ENCODE measurements at regions not wholly inside any gene's neighbourhood (a gene's known extent, or its start where the extent isn't known, plus 50 kb on each side); places are given as distances from the start of the nearest gene placed in this dataset.

DNA sequence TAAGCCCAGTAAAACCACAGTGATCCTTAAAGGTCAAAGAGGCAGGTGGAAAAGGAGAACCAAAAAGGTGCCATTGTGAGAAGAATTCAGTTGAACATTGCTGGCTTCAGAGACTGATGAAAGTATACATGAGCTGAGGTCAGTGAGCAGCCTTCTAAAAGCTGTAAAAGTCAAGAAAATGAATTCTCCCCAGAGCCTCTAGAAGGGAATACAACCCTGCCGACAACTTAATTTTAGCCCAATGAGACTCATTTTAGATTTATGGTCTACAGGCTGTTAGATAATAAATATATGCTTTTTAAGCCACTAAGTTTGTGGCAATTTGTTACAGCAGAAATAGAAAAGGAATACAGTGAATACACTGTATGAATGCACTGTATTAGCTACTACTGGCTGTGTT lies 911.4 kb downstream of the TRIB2 start (continued):
- TF ChIP-seq, protein P1, sequence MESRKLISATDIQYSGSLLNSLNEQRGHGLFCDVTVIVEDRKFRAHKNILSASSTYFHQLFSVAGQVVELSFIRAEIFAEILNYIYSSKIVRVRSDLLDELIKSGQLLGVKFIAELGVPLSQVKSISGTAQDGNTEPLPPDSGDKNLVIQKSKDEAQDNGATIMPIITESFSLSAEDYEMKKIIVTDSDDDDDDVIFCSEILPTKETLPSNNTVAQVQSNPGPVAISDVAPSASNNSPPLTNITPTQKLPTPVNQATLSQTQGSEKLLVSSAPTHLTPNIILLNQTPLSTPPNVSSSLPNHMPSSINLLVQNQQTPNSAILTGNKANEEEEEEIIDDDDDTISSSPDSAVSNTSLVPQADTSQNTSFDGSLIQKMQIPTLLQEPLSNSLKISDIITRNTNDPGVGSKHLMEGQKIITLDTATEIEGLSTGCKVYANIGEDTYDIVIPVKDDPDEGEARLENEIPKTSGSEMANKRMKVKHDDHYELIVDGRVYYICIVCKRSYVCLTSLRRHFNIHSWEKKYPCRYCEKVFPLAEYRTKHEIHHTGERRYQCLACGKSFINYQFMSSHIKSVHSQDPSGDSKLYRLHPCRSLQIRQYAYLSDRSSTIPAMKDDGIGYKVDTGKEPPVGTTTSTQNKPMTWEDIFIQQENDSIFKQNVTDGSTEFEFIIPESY (IDR thresholded peaks at IDR 0.05), result no peak
- no peak for TF ChIP-seq CEBPZ (IDR thresholded peaks at IDR 0.05; ENCODE audit: low read depth, low read length)

- ChIA-PET CTCF (no interaction called here), POLR2A (no interaction called here), RAD21 (ENCODE audit: unreplicated experiment) (no interaction called here), SMC1A (ENCODE audit: uncharacterized antibody, unreplicated experiment) (interaction anchor here (0.9 to 1.4 kb wide), 3 partner anchors 18 to 591 kb away, joined by 3 read pairs; no protein-coding TSS in a partner anchor)
- peaks cover 2% of the 10 kb centered on the region; the same call in 1 of the 3 replicates for H3K9me3 ChIP-seq (replicated peaks; ENCODE audit: control insufficient read depth, insufficient read depth, low read length)
- no peak for TF ChIP-seq JUND (IDR thresholded peaks at IDR 0.05; ENCODE audit: low read depth, low read length)
- H3K36me3 ChIP-seq (ENCODE audit: control insufficient read depth in 2 of 2, insufficient read depth in 2 of 2, low read length in 1 of 2), result no peaks in the 10 kb centered on the region
- 18% methylated on average over 2 of the region's 2 CpGs for WGBS (ENCODE audit: insufficient coverage, insufficient replicate concordance, low lambda C conversion rate, missing lambda C conversion rate)
- H3K9ac ChIP-seq (ENCODE audit: control insufficient read depth, insufficient read depth, low read length), result no peak overlapping the region
- no peak overlapping the region for H3K4me2 ChIP-seq (ENCODE audit: control insufficient read depth, insufficient read depth)
- ATAC-seq (no peak), FAIRE-seq (no peak), DNase-seq (ENCODE audit: low read depth, low spot score) (no peak)
- H3K27ac ChIP-seq (ENCODE audit: control insufficient read depth, insufficient read depth), result no peak overlapping the region
- no peak overlapping the region for H2AFZ ChIP-seq (ENCODE audit: control insufficient read depth, low read depth, low read length)
- H3K79me2 ChIP-seq (ENCODE audit: control insufficient read depth, insufficient read depth, low read length), result no peaks in the 10 kb centered on the region
- H3K27me3 ChIP-seq (replicated peaks in 1 of 2; ENCODE audit: control insufficient read depth in 2 of 2, insufficient read depth in 2 of 2, low read length in 1 of 2), result no peaks in the 10 kb centered on the region
- no TSS peak for BruUV-seq (replicated peaks)
- in situ Hi-C loops (cut with MboI) (no loop called here), intact Hi-C loops (cut with micrococcal nuclease; ENCODE audit: unreplicated experiment) (no loop called here)
- H3K4me1 ChIP-seq (ENCODE audit: control insufficient read depth, insufficient read depth, low read length), result no peaks in the 10 kb centered on the region
- no peak overlapping the region for H3K4me3 ChIP-seq
- no peaks in the 10 kb centered on the region for H4K20me1 ChIP-seq (ENCODE audit: control insufficient read depth, insufficient read depth)
These were observed 921.4 kb downstream of the TRIB2 start for GRCh38 chr2:13638181-13638580.
